ENCODE measurements at regions not wholly inside any gene's neighbourhood (a gene's known extent, or its start where the extent isn't known, plus 50 kb on each side); places are given as distances from the start of the nearest gene placed in this dataset.
A peak's percentile ranks its signal among the peaks of the same experiment; 100 is the strongest.

- DNase-seq: no peak
These were observed 125.4 kb upstream of the IGSF21 start for GRCh38 chr1:17982197-17982596.

- peak; percentile 79 for DNase-seq
These were observed 123.0 kb upstream of the IGSF21 start for GRCh38 chr1:17984583-17984982.

- DNase-seq: no peak
These were observed 121.4 kb upstream of the IGSF21 start for GRCh38 chr1:17986156-17986555.

- no peak for DNase-seq
These were observed 117.2 kb upstream of the IGSF21 start for GRCh38 chr1:17990401-17990800.

- DNase-seq: no peak
These were observed 115.6 kb upstream of the IGSF21 start for GRCh38 chr1:17991996-17992395.

- no peak for DNase-seq
These were observed 114.8 kb upstream of the IGSF21 start for GRCh38 chr1:17992800-17993199.

- DNase-seq: no peak
These were observed 113.6 kb upstream of the IGSF21 start for GRCh38 chr1:17994046-17994445.

- no peak for DNase-seq
These were observed 112.1 kb upstream of the IGSF21 start for GRCh38 chr1:17995480-17995879.

GRCh38 chr1:17998889-17999288 is 108.7 kb upstream of the IGSF21 start:
- DNase-seq: peak; percentile 54

- DNase-seq: no peak
These were observed 107.7 kb upstream of the IGSF21 start for GRCh38 chr1:17999884-18000283.

GRCh38 chr1:18001725-18002124 is 105.9 kb upstream of the IGSF21 start:
- DNase-seq: no peak

- DNase-seq: peak; percentile 21
These were observed 103.3 kb upstream of the IGSF21 start for GRCh38 chr1:18004278-18004677.

GRCh38 chr1:18005238-18005637 is 102.4 kb upstream of the IGSF21 start:
- DNase-seq: no peak

- no peak for DNase-seq
These were observed 100.1 kb upstream of the IGSF21 start for GRCh38 chr1:18007391-18008041.

GRCh38 chr1:18008081-18008480 is 99.5 kb upstream of the IGSF21 start:
- no peak for DNase-seq

GRCh38 chr1:18009055-18009454 is 98.5 kb upstream of the IGSF21 start:
- no peak for DNase-seq

GRCh38 chr1:18009478-18009961 is 98.1 kb upstream of the IGSF21 start:
- DNase-seq: no peak

GRCh38 chr1:18010408-18010807 is 97.2 kb upstream of the IGSF21 start:
- DNase-seq: peak; percentile 17

- no peak for DNase-seq
These were observed 96.7 kb upstream of the IGSF21 start for GRCh38 chr1:18010945-18011344.

- DNase-seq: no peak
These were observed 95.9 kb upstream of the IGSF21 start for GRCh38 chr1:18011703-18012102.

GRCh38 chr1:18012686-18013085 is 94.9 kb upstream of the IGSF21 start:
- no peak for DNase-seq

GRCh38 chr1:18013216-18013615 is 94.4 kb upstream of the IGSF21 start:
- no peak for DNase-seq

- DNase-seq: no peak
These were observed 91.9 kb upstream of the IGSF21 start for GRCh38 chr1:18015719-18016118.

- no peak for DNase-seq
These were observed 89.2 kb upstream of the IGSF21 start for GRCh38 chr1:18018366-18018765.

Measured in NCI-H82 (cell line).